GM23248 (cell line): ENCODE measurements at regions not wholly inside any gene's neighbourhood (a gene's known extent, or its start where the extent isn't known, plus 50 kb on each side); places are given as distances from the start of the nearest gene placed in this dataset.
"Not testable (repeated sequence)": the region's sequence is repeated elsewhere in the genome, so short reads cannot be mapped to it uniquely, and the experiment has no call there.

Source experiments
- DNase-seq: peaks from one replicate; pipeline ENCODE4 v3.0.0-alpha.2; 2015
- H2AFZ ChIP-seq: fragments of 200-600 bp; sonication (generic); 2 replicates; pipeline ENCODE4 v1.6.1; 2016; ENCODE audit warnings: antibody characterized with exemption
- H3F3A ChIP-seq: fragments of 200-600 bp; sonication (generic); 2 replicates; pipeline ENCODE4 v1.6.1; 2016; ENCODE audit warnings: mild to moderate bottlenecking, antibody characterized with exemption, mixed run types; ENCODE audit not compliant: insufficient read depth
- H3K27ac ChIP-seq: fragments of 200-600 bp; sonication (generic); 2 replicates; pipeline ENCODE4 v1.5.1; 2016; ENCODE audit warnings: mild to moderate bottlenecking
- H3K27me3 ChIP-seq: fragments of 200-600 bp; sonication (generic); replicated peaks from 2 replicates; pipeline ENCODE4 v1.6.1; 2016; ENCODE audit warnings: mild to moderate bottlenecking; ENCODE audit not compliant: insufficient read depth
- H3K36me3 ChIP-seq: fragments of 200-600 bp; sonication (generic); 2 replicates; pipeline ENCODE4 v1.6.1; 2016; ENCODE audit warnings: low read depth, mild to moderate bottlenecking
- H3K4me1 ChIP-seq: fragments of 200-600 bp; sonication (generic); 2 replicates; pipeline ENCODE4 v1.6.1; 2016; ENCODE audit warnings: mild to moderate bottlenecking; ENCODE audit not compliant: insufficient read depth
- H3K4me2 ChIP-seq: fragments of 200-600 bp; sonication (generic); one replicate; pipeline ENCODE4 v1.6.1; 2016; ENCODE audit warnings: mild to moderate bottlenecking; ENCODE audit not compliant: unreplicated experiment
- H3K4me3 ChIP-seq: fragments of 200-600 bp; sonication (generic); 2 replicates; pipeline ENCODE4 v1.5.1; 2016; ENCODE audit warnings: mild to moderate bottlenecking
- H3K79me2 ChIP-seq: fragments of 200-600 bp; sonication (generic); 2 replicates; pipeline ENCODE4 v1.6.1; 2016; ENCODE audit warnings: mild to moderate bottlenecking; ENCODE audit not compliant: insufficient read depth
- H3K9ac ChIP-seq: fragments of 200-600 bp; sonication (generic); 2 replicates; pipeline ENCODE4 v1.6.1; 2016; ENCODE audit warnings: mild to moderate bottlenecking
- H3K9me2 ChIP-seq: fragments of 200-600 bp; sonication (generic); 2 replicates; pipeline ENCODE4 v1.6.1; 2016; ENCODE audit warnings: mixed run types, mild to moderate bottlenecking, moderate library complexity; ENCODE audit not compliant: insufficient read depth
- H3K9me3 ChIP-seq: fragments of 200-600 bp; sonication (generic); one replicate; pipeline ENCODE4 v1.6.1; 2017; ENCODE audit warnings: low read depth
- H4K20me1 ChIP-seq: fragments of 200-600 bp; sonication (generic); 2 replicates; pipeline ENCODE4 v1.6.0; 2016; ENCODE audit not compliant: insufficient read depth
- EZH2 ChIP-seq: fragments of 200-600 bp; sonication (generic); IDR thresholded peaks from 2 replicates; pipeline ENCODE4 v1.6.1; 2018; ENCODE audit warnings: antibody characterized with exemption, mild to moderate bottlenecking; ENCODE audit not compliant: insufficient read depth, poor library complexity, severe bottlenecking
- EZH2phosphoT487 ChIP-seq: fragments of 200-600 bp; sonication (generic); IDR thresholded peaks from 2 replicates; pipeline ENCODE4 v1.6.1; 2018; ENCODE audit warnings: antibody characterized with exemption, moderate library complexity, mild to moderate bottlenecking, low read depth; ENCODE audit not compliant: insufficient read depth
- WGBS, 2 experiments: methylation state at CpG; one replicate each; pipeline ENCODE4 v1.1.6; 2015 to 2017; ENCODE audit warnings: low lambda C conversion rate in 2 of 2, low coverage in 1 of 2; ENCODE audit errors: missing lambda C conversion rate in 2 of 2; 5-methylcytosine and 5-hydroxymethylcytosine counted together
- in situ Hi-C: fragments of 300-500 bp; cut with MboI; formaldehyde crosslinking; loops from 2 replicates; pipeline ENCODE4 v1.15.0; 2020

DNA sequence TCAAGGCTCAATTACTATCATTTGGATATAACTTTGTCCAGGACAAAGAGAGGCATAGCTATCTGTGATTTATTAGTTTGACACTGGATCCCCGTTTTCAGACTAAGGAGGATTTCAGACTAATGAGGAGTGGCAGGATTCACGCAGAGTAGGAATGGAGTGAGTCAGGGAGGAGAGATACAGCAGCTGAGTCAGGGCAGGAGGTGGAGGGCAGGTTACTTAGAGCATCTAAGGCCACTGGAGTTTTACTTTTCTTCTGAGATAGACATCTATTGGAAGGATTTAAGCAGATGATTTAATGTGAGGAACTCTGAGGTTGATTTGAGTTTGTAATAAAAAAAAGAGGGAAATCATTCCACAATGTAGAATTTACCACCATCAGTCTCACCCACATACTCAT lies 110.6 kb downstream of the RPIA start:
- WGBS, 2 experiments, result 0% methylated on average over 2 of the region's 2 CpGs

DNA sequence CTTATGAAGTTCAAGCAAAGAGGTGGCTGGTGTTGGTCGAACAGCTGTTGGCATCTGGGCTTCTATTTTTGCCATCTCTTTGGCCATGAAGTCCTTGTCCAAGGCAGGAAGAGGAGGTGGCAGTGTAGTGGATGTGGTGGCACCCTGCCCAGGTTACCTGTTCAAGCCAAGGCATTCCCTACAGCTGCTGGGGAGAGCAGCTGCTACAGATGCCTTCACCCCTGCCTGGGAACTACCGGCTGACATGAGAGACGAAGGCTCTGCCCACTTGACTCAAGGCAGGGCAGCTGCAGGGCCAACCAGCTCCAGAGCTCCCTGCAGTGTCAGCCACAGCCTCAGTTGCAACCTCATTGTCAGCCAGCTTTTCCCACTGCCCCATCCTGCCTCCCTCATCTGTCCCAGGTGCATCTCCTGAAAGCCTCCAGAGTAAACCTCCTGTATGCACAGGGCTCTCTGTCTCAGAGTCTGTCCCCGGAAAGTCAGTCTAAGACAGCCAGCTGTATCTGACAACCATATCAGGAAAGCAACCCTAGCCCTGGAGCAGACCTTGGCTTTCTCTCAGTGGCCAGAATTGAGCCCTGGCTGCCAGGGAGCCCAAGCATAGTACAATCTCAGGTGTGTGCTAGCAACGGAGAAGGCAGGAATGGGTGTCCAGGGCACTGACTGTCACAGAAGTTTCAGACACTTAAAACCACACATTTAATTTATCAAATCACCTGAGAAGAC lies 115.9 kb downstream of the RPIA start:
- no peak overlapping the region for H2AFZ ChIP-seq
- in situ Hi-C loops, result no loop called here
- no peak overlapping the region for H3K4me2 ChIP-seq
- no peaks in the 10 kb centered on the region for H3K79me2 ChIP-seq
- H3F3A ChIP-seq, result no peaks in the 10 kb centered on the region
- DNase-seq, result no peak
- H3K9me3 ChIP-seq, result no peaks in the 10 kb centered on the region
- no peak overlapping the region for H3K4me3 ChIP-seq
- no peak overlapping the region for H3K27ac ChIP-seq
- no peaks in the 10 kb centered on the region; the same call in 1 of the 2 replicates for H3K27me3 ChIP-seq
- 28 to 33% methylated on average over 5 of the region's 5 CpGs for WGBS, 2 experiments
- H3K4me1 ChIP-seq, result no peaks in the 10 kb centered on the region
- TF ChIP-seq EZH2phosphoT487, result no peak
- TF ChIP-seq EZH2, result no peak
- H3K36me3 ChIP-seq, result no peaks in the 10 kb centered on the region
- H3K9ac ChIP-seq, result no peak overlapping the region
- no peaks in the 10 kb centered on the region for H3K9me2 ChIP-seq
- no peaks in the 10 kb centered on the region for H4K20me1 ChIP-seq

More for the DNA sequence above, 110.6 kb downstream of the RPIA start:
- H3K27me3 ChIP-seq, in situ Hi-C loops, H3K36me3 ChIP-seq, H4K20me1 ChIP-seq, H3F3A ChIP-seq, H3K4me1 ChIP-seq, H3K4me3 ChIP-seq, H3K27ac ChIP-seq, H2AFZ ChIP-seq, H3K9me2 ChIP-seq, H3K9ac ChIP-seq, H3K4me2 ChIP-seq, H3K9me3 ChIP-seq, H3K79me2 ChIP-seq: not testable (repeated sequence)
- peak; percentile 9 for DNase-seq

DNA sequence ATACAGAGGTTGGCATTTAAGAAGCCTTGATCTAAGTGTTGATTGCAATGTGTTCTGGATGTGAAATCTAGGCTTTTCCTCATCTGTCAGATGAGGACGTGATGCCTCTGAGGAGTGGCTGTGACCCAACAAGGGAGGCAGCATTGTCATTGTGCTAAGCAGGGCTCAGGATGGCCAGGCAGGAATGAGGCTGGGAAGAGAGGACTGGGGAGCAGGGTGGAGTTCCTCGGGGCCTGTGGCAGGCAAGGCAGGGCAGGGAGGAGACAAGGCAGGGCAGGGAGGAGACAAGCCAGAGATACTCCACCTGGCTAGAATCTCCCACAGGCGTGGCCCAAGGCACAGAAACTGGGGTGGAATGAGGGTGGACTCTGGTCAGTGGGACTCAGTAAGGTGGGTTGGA lies 116.6 kb downstream of the RPIA start:
- H3K9ac ChIP-seq, result no peak overlapping the region
- H3K9me3 ChIP-seq, result no peaks in the 10 kb centered on the region
- no peaks in the 10 kb centered on the region for H4K20me1 ChIP-seq
- H3K36me3 ChIP-seq, result no peaks in the 10 kb centered on the region
- H3K79me2 ChIP-seq, result no peaks in the 10 kb centered on the region
- no peak overlapping the region for H3K4me3 ChIP-seq
- H3K4me1 ChIP-seq, result no peaks in the 10 kb centered on the region
- 3 to 15% methylated on average over 3 of the region's 3 CpGs for WGBS, 2 experiments
- H3K9me2 ChIP-seq, result no peaks in the 10 kb centered on the region
- no peak for DNase-seq
- H3K27me3 ChIP-seq, result no peaks in the 10 kb centered on the region; the same call in 1 of the 2 replicates
- no peak overlapping the region for H3K27ac ChIP-seq
- no peaks in the 10 kb centered on the region for H3F3A ChIP-seq
- H2AFZ ChIP-seq, result no peak overlapping the region
- TF ChIP-seq EZH2 (no peak), EZH2phosphoT487 (no peak)
- in situ Hi-C loops, result no loop called here
- no peak overlapping the region for H3K4me2 ChIP-seq

DNA sequence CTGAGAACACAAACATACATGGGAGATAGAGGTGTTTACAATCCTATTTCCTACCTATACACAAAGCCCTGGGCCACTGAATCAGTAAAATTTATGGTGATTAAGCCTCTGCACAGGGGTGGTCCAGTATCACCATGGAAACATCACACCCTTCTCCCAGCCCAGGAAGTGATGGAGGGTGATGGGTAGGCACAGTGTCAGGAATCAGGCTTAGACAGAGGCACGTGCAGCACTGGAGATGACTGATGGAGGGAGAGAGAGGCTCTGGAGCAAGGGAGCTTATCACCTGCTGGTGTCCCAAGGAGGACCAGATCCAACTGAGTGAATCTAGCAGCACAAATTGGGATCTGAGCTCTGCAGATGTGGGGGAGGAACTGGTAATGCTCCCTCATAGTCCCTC lies 117.2 kb downstream of the RPIA start:
- in situ Hi-C loops, result no loop called here
- WGBS, 2 experiments, result 6 to 17% methylated on average over 1 of the region's 1 CpG
- no peaks in the 10 kb centered on the region for H3K9me3 ChIP-seq
- no peak overlapping the region for H2AFZ ChIP-seq
- H4K20me1 ChIP-seq, result no peaks in the 10 kb centered on the region
- no peaks in the 10 kb centered on the region; the same call in 1 of the 2 replicates for H3K27me3 ChIP-seq
- no peak overlapping the region for H3K27ac ChIP-seq
- no peaks in the 10 kb centered on the region for H3K4me1 ChIP-seq
- no peak overlapping the region for H3K4me3 ChIP-seq
- no peaks in the 10 kb centered on the region for H3K79me2 ChIP-seq
- TF ChIP-seq EZH2 (no peak), EZH2phosphoT487 (no peak)
- no peaks in the 10 kb centered on the region for H3K9me2 ChIP-seq
- H3K36me3 ChIP-seq, result no peaks in the 10 kb centered on the region
- no peak overlapping the region for H3K9ac ChIP-seq
- H3K4me2 ChIP-seq, result no peak overlapping the region
- DNase-seq, result no peak
- no peaks in the 10 kb centered on the region for H3F3A ChIP-seq

DNA sequence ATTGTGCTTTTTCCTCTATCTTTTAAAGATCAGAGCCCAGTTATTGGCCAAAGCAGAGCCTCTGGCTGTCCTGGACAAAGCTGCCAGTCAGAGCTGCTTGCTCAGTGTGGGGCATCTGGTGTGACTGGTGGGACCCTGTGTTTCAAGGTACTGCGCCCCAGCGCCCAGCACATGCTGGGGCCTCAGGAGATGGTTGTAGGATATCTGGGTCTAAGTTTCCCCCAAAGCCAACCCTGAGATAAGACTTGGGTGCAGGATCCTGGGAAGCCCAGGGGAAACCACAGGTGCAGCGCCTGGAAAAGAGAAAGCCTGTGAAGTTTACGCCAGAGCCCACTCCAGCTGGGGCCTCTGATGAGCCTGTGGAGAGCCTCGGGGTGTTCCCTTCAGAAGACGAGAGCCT lies 117.7 kb downstream of the RPIA start:
- Histone ChIP-seq H3K27me3 (no peaks in the 10 kb centered on the region; the same call in 1 of the 2 replicates), H2AFZ (no peak overlapping the region), H3K79me2 (no peaks in the 10 kb centered on the region), H3K27ac (no peak overlapping the region), H3K9ac (no peak overlapping the region), H3F3A (no peaks in the 10 kb centered on the region), H4K20me1 (no peaks in the 10 kb centered on the region), H3K4me3 (no peak overlapping the region), H3K9me2 (no peaks in the 10 kb centered on the region), H3K4me1 (no peaks in the 10 kb centered on the region), H3K36me3 (no peaks in the 10 kb centered on the region), H3K4me2 (no peak overlapping the region), H3K9me3 (no peaks in the 10 kb centered on the region)
- no peak for DNase-seq
- in situ Hi-C loops, result no loop called here
- TF ChIP-seq EZH2phosphoT487, result no peak
- WGBS, 2 experiments, result 19 to 25% methylated on average over 6 of the region's 6 CpGs
